ACC112 (cell line): ENCODE measurements at regions not wholly inside any gene's neighbourhood (a gene's known extent, or its start where the extent isn't known, plus 50 kb on each side); places are given as distances from the start of the nearest gene placed in this dataset.

Experiments
- H2AFZ ChIP-seq: fragments of 200-600 bp; sonication (generic); one replicate; pipeline ENCODE4 v1.6.0; 2017; ENCODE audit warnings: antibody characterized with exemption, low read length; ENCODE audit not compliant: unreplicated experiment
- H3K27ac ChIP-seq: fragments of 200-600 bp; sonication (generic); 2 replicates; pipeline ENCODE4 v1.5.1; 2014; ENCODE audit warnings: low read depth, mild to moderate bottlenecking, antibody characterized with exemption, low read length, moderate library complexity
- H3K27me3 ChIP-seq: fragments of 200-600 bp; sonication (generic); 2 replicates; pipeline ENCODE4 v1.6.1; 2014; ENCODE audit warnings: mild to moderate bottlenecking, antibody characterized with exemption, low read length, moderate library complexity, mixed read lengths; ENCODE audit not compliant: insufficient read depth
- H3K36me3 ChIP-seq: fragments of 200-600 bp; sonication (generic); 2 replicates; pipeline ENCODE4 v1.6.1; 2016; ENCODE audit warnings: mild to moderate bottlenecking, antibody characterized with exemption, low read length, moderate library complexity, mixed read lengths; ENCODE audit not compliant: insufficient read depth
- H3K4me1 ChIP-seq: fragments of 200-600 bp; sonication (generic); one replicate; pipeline ENCODE4 v1.6.1; 2016; ENCODE audit warnings: low read length, mixed read lengths; ENCODE audit not compliant: insufficient read depth, unreplicated experiment, control insufficient read depth
- H3K4me3 ChIP-seq: fragments of 200-600 bp; sonication (generic); 2 replicates; pipeline ENCODE4 v1.5.1; 2014; ENCODE audit warnings: mild to moderate bottlenecking, low read depth, low read length
- H3K79me2 ChIP-seq: fragments of 200-600 bp; sonication (generic); one replicate; pipeline ENCODE4 v1.6.0; 2016; ENCODE audit warnings: low read length; ENCODE audit not compliant: control insufficient read depth, unreplicated experiment, insufficient read depth

DNA sequence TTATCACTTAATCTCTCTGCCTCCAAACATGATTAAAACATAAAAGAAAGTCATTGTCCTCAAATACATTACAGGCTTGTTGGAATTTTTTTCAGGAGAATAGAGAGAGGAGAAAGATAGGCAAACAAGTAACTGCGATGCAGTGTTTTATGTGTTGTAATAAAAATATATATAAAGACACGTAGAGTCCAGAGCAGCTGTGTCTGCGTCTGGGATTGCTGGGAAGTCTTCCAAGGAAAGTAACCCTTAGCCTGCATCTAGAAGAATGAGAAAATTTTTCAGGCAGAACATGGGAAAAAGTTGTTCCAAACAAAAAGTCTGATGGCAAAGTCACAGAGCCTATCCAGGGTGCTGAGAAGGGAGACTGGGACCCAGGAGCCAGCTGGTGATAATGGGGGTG lies 91.8 kb upstream of the ST6GAL2 start:
- no peak overlapping the region for H2AFZ ChIP-seq
- H3K4me3 ChIP-seq, result no peak overlapping the region
- H3K79me2 ChIP-seq, result no peaks in the 10 kb centered on the region
- H3K27me3 ChIP-seq, result no peaks in the 10 kb centered on the region
- H3K27ac ChIP-seq, result no peak overlapping the region
- H3K4me1 ChIP-seq, result peaks cover 16% of the 10 kb centered on the region
- H3K36me3 ChIP-seq, result no peaks in the 10 kb centered on the region

GRCh38 chr2:106978647-106979046 lies 92.7 kb upstream of the ST6GAL2 start:
- H3K27ac ChIP-seq, result no peak overlapping the region
- no peaks in the 10 kb centered on the region for H3K36me3 ChIP-seq
- H3K4me3 ChIP-seq, result no peak overlapping the region
- no peaks in the 10 kb centered on the region for H3K79me2 ChIP-seq
- H3K27me3 ChIP-seq, result no peaks in the 10 kb centered on the region
- H3K4me1 ChIP-seq, result peaks cover 22% of the 10 kb centered on the region
- H2AFZ ChIP-seq, result no peak overlapping the region

GRCh38 chr2:106981491-106981890 lies 95.5 kb upstream of the ST6GAL2 start:
- H3K79me2 ChIP-seq, result no peaks in the 10 kb centered on the region

DNA sequence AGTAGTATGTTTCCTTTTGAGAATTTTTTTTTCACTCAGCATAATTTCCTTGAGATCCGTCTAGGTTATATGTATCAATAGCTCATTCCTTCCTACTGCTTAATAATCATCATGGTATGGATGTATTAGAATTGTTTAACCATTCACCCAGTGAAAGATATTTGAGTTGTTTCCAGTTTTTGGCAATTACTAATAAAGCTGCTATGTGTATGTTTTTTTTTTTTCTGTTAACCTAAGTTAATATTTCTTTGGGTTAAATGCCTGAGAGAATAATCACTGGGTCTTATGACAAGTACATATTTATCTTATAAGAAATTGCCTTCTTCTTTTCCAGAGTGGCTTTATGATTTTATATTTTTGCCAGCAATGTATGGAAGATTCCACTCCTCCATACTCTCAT lies 96.4 kb upstream of the ST6GAL2 start:
- no peak overlapping the region for H2AFZ ChIP-seq
- H3K27ac ChIP-seq, result peak overlapping the region; percentile 39
- no peaks in the 10 kb centered on the region for H3K79me2 ChIP-seq
- H3K4me3 ChIP-seq, result no peak overlapping the region
- H3K4me1 ChIP-seq, result peaks cover 22% of the 10 kb centered on the region
- no peaks in the 10 kb centered on the region for H3K27me3 ChIP-seq
- H3K36me3 ChIP-seq, result no peaks in the 10 kb centered on the region

More at GRCh38 chr2:106981491-106981890, 95.5 kb upstream of the ST6GAL2 start:
- H3K27ac ChIP-seq, result no peak overlapping the region
- peaks cover 22% of the 10 kb centered on the region for H3K4me1 ChIP-seq
- no peak overlapping the region for H3K4me3 ChIP-seq
- no peak overlapping the region for H2AFZ ChIP-seq
- no peaks in the 10 kb centered on the region for H3K36me3 ChIP-seq
- no peaks in the 10 kb centered on the region for H3K27me3 ChIP-seq

GRCh38 chr2:106983305-106983704 lies 97.3 kb upstream of the ST6GAL2 start:
- 0 out of 2 replicates have a peak overlapping the region, but pooled peaks have one; percentile 39 for H3K27ac ChIP-seq
- H3K4me1 ChIP-seq, result peaks cover 22% of the 10 kb centered on the region
- H3K79me2 ChIP-seq, result no peaks in the 10 kb centered on the region
- no peaks in the 10 kb centered on the region for H3K27me3 ChIP-seq
- H2AFZ ChIP-seq, result no peak overlapping the region
- H3K4me3 ChIP-seq, result no peak overlapping the region
- no peaks in the 10 kb centered on the region for H3K36me3 ChIP-seq

- no peak overlapping the region for H3K27ac ChIP-seq
- no peaks in the 10 kb centered on the region for H3K27me3 ChIP-seq
- H3K4me1 ChIP-seq, result peaks cover under 1% of the 10 kb centered on the region
- H3K36me3 ChIP-seq, result no peaks in the 10 kb centered on the region
- H3K79me2 ChIP-seq, result no peaks in the 10 kb centered on the region
- H3K4me3 ChIP-seq, result no peak overlapping the region
- H2AFZ ChIP-seq, result no peak overlapping the region
Measured at GRCh38 chr2:106988361-106988760, 102.4 kb upstream of the ST6GAL2 start.

GRCh38 chr2:106990297-106990696 lies 104.3 kb upstream of the ST6GAL2 start:
- Histone ChIP-seq H3K4me1 (no peaks in the 10 kb centered on the region), H3K4me3 (no peak overlapping the region), H2AFZ (no peak overlapping the region), H3K27ac (no peak overlapping the region), H3K36me3 (no peaks in the 10 kb centered on the region), H3K27me3 (no peaks in the 10 kb centered on the region), H3K79me2 (no peaks in the 10 kb centered on the region)

GRCh38 chr2:106991866-106992265 lies 105.9 kb upstream of the ST6GAL2 start:
- Histone ChIP-seq H3K27ac (no peak overlapping the region), H3K4me3 (no peak overlapping the region), H2AFZ (no peak overlapping the region), H3K79me2 (no peaks in the 10 kb centered on the region), H3K27me3 (no peaks in the 10 kb centered on the region), H3K4me1 (peaks cover 5% of the 10 kb centered on the region), H3K36me3 (no peaks in the 10 kb centered on the region)

DNA sequence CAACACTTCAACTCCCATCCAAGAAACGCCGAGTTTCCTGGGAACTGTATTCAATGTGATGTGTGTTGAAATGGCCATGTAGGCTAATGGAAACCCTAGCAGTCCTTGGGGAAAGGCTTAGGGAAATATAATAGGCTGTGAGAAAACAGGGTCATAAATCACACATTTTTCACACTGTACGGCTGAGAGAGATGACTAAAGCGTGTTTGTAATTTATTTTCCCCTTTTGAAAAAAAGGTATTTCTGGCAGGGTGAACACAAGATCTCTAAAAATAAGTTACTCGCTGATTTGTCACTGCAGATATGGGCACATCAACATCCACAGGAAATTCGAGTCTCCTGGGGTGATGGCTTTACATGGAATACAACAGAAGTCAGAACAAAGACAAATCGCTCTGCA lies 109.6 kb upstream of the ST6GAL2 start:
- H3K4me3 ChIP-seq, result no peak overlapping the region
- H3K79me2 ChIP-seq, result no peaks in the 10 kb centered on the region
- no peak overlapping the region for H3K27ac ChIP-seq
- H3K27me3 ChIP-seq, result no peaks in the 10 kb centered on the region
- no peak overlapping the region for H2AFZ ChIP-seq
- peaks cover 5% of the 10 kb centered on the region for H3K4me1 ChIP-seq
- no peaks in the 10 kb centered on the region for H3K36me3 ChIP-seq

DNA sequence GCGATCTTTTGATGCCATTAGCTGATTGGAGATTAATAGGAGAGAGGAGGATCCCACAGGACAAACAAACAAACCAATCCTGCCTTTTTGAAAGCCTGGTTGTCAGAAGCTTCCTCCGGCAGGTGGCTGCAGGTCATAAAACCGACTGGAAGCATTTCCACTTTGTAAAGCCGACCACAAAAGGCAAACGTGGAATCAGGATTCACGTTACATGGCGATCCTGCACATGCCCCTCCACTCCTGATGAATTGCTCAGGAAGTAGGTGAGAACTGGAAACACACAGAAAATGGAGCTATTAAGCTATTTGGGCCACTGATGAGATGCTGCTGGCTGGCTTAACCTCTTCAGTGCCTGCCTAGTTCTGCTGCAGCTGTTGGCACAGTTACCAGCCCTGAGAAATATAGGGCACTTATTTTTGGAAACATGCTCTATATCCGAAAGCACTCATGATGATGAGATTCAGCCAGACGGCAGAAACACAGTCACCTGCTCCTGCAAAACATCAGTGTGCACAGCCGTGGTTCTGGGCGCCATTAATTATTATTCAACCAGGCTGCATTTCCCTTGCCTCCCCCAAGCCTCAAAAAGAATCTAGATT lies 110.3 kb upstream of the ST6GAL2 start:
- Histone ChIP-seq H3K4me3 (no peak overlapping the region), H3K27ac (no peak overlapping the region), H3K4me1 (peaks cover 5% of the 10 kb centered on the region)

GRCh38 chr2:106997204-106997603 lies 111.2 kb upstream of the ST6GAL2 start:
- no peaks in the 10 kb centered on the region for H3K79me2 ChIP-seq
- H3K4me1 ChIP-seq, result peaks cover 11% of the 10 kb centered on the region
- H3K27me3 ChIP-seq, result no peaks in the 10 kb centered on the region
- H3K4me3 ChIP-seq, result no peak overlapping the region
- H3K36me3 ChIP-seq, result no peaks in the 10 kb centered on the region
- no peak overlapping the region for H3K27ac ChIP-seq
- H2AFZ ChIP-seq, result no peak overlapping the region

More for the DNA sequence above, 110.3 kb upstream of the ST6GAL2 start:
- no peaks in the 10 kb centered on the region for H3K27me3 ChIP-seq
- H2AFZ ChIP-seq, result no peak overlapping the region
- no peaks in the 10 kb centered on the region for H3K36me3 ChIP-seq
- H3K79me2 ChIP-seq, result no peaks in the 10 kb centered on the region
